ENCODE measurements at regions not wholly inside any gene's neighbourhood (a gene's known extent, or its start where the extent isn't known, plus 50 kb on each side); places are given as distances from the start of the nearest gene placed in this dataset.

DNA sequence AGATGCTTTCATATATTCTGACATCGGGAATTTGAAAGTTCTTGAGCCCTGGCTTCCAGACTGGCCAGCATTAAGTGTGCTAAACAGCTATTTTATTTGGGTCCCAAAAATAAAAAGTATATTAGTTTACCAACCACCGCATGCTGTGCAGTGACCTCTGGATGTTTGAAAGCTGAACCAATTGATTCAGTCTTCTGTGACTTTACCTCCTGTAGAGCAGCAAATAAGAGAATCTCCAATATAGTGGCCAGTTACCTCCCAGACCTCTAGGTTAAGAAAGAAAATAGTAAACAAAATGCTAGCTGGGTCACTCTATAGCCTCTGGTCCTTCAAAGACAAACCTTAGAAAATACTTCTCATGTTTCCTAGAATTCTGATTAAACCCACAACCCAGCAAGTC lies 424.6 kb upstream of the NFE2L3 start:
- Histone ChIP-seq H2AFZ (ENCODE audit: low read depth, low read length) (no peak overlapping the region), H3K79me2 (ENCODE audit: insufficient read depth, low read length) (no peaks in the 10 kb centered on the region), H4K20me1 (ENCODE audit: insufficient read depth, low read length) (no peaks in the 10 kb centered on the region), H3K4me2 (ENCODE audit: low read length) (no peak overlapping the region), H3K9ac (ENCODE audit: low read length) (no peak overlapping the region), H3K4me3 (ENCODE audit: insufficient read depth, low read depth, low read length) (no peak overlapping the region), H3K27me3 (ENCODE audit: insufficient read depth, low read length) (no peaks in the 10 kb centered on the region), H3K27ac (ENCODE audit: low read depth, low read length) (no peak overlapping the region), H3K4me1 (ENCODE audit: insufficient read depth, low read length) (no peaks in the 10 kb centered on the region), H3K9me3 (ENCODE audit: insufficient read depth, low read depth, low read length) (no peaks in the 10 kb centered on the region), H3K36me3 (ENCODE audit: insufficient read depth, low read length) (no peaks in the 10 kb centered on the region)
- Mint-ChIP-seq H3K4me1 (ENCODE audit: low read depth, unreplicated experiment) (peaks cover 20% of the 10 kb centered on the region), H3K27ac (ENCODE audit: unreplicated experiment) (no peak overlapping the region), H3K9me3 (ENCODE audit: unreplicated experiment) (peaks cover 3% of the 10 kb centered on the region), H3K36me3 (ENCODE audit: low read depth, unreplicated experiment) (no peaks in the 10 kb centered on the region), H3K27me3 (ENCODE audit: low read depth, unreplicated experiment) (no peaks in the 10 kb centered on the region), H3K4me3 (ENCODE audit: unreplicated experiment) (no peak overlapping the region)
- TF ChIP-seq, protein P1, sequence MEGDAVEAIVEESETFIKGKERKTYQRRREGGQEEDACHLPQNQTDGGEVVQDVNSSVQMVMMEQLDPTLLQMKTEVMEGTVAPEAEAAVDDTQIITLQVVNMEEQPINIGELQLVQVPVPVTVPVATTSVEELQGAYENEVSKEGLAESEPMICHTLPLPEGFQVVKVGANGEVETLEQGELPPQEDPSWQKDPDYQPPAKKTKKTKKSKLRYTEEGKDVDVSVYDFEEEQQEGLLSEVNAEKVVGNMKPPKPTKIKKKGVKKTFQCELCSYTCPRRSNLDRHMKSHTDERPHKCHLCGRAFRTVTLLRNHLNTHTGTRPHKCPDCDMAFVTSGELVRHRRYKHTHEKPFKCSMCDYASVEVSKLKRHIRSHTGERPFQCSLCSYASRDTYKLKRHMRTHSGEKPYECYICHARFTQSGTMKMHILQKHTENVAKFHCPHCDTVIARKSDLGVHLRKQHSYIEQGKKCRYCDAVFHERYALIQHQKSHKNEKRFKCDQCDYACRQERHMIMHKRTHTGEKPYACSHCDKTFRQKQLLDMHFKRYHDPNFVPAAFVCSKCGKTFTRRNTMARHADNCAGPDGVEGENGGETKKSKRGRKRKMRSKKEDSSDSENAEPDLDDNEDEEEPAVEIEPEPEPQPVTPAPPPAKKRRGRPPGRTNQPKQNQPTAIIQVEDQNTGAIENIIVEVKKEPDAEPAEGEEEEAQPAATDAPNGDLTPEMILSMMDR (IDR thresholded peaks at IDR 0.05; ENCODE audit: insufficient read depth, low read depth, low read length) = no peak
- no peak for TF ChIP-seq EZH2 (IDR thresholded peaks at IDR 0.05; ENCODE audit: insufficient read depth, low read length)
- FAIRE-seq = no peak
- DNase-seq (ENCODE audit: low read depth) = no peak

DNA sequence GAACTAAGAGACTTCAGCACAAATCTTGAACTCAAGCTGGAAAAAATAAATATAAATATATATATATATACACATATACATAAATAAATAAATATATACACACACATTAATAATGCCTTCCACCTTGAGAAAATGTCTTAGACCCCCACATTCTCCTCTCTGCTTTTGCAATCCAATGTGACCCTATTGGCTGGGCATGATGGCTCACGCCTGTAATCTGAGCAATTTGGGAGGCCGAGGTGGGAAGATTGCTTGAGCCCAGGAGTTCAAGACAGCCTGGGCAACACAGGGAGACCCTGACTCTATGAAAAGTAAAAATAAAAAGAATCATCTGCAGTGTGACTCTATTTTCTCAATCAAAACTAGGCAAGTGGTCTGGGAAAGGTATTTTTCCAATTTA lies 424.1 kb upstream of the NFE2L3 start:
- Mint-ChIP-seq H3K4me1 (ENCODE audit: low read depth, unreplicated experiment) (peaks cover 20% of the 10 kb centered on the region), H3K4me3 (ENCODE audit: unreplicated experiment) (no peak overlapping the region), H3K36me3 (ENCODE audit: low read depth, unreplicated experiment) (no peaks in the 10 kb centered on the region), H3K27me3 (ENCODE audit: low read depth, unreplicated experiment) (no peaks in the 10 kb centered on the region), H3K9me3 (ENCODE audit: unreplicated experiment) (peaks cover 3% of the 10 kb centered on the region), H3K27ac (ENCODE audit: unreplicated experiment) (no peak overlapping the region)
- H3K27ac ChIP-seq (ENCODE audit: low read depth, low read length) = no peak overlapping the region
- FAIRE-seq = no peak
- no peak overlapping the region for H3K4me2 ChIP-seq (ENCODE audit: low read length)
- H2AFZ ChIP-seq (ENCODE audit: low read depth, low read length) = no peak overlapping the region
- no peaks in the 10 kb centered on the region for H3K79me2 ChIP-seq (ENCODE audit: insufficient read depth, low read length)
- H3K9me3 ChIP-seq (ENCODE audit: insufficient read depth, low read depth, low read length) = no peaks in the 10 kb centered on the region
- H3K4me3 ChIP-seq (ENCODE audit: insufficient read depth, low read depth, low read length) = no peak overlapping the region
- TF ChIP-seq, protein P1 (IDR thresholded peaks at IDR 0.05; ENCODE audit: insufficient read depth, low read depth, low read length) = no peak
- TF ChIP-seq EZH2 (IDR thresholded peaks at IDR 0.05; ENCODE audit: insufficient read depth, low read length) = no peak
- H3K9ac ChIP-seq (ENCODE audit: low read length) = no peak overlapping the region
- DNase-seq (ENCODE audit: low read depth) = no peak
- H3K4me1 ChIP-seq (ENCODE audit: insufficient read depth, low read length) = no peaks in the 10 kb centered on the region
- no peaks in the 10 kb centered on the region for H3K36me3 ChIP-seq (ENCODE audit: insufficient read depth, low read length)
- no peaks in the 10 kb centered on the region for H4K20me1 ChIP-seq (ENCODE audit: insufficient read depth, low read length)
- no peaks in the 10 kb centered on the region for H3K27me3 ChIP-seq (ENCODE audit: insufficient read depth, low read length)

DNA sequence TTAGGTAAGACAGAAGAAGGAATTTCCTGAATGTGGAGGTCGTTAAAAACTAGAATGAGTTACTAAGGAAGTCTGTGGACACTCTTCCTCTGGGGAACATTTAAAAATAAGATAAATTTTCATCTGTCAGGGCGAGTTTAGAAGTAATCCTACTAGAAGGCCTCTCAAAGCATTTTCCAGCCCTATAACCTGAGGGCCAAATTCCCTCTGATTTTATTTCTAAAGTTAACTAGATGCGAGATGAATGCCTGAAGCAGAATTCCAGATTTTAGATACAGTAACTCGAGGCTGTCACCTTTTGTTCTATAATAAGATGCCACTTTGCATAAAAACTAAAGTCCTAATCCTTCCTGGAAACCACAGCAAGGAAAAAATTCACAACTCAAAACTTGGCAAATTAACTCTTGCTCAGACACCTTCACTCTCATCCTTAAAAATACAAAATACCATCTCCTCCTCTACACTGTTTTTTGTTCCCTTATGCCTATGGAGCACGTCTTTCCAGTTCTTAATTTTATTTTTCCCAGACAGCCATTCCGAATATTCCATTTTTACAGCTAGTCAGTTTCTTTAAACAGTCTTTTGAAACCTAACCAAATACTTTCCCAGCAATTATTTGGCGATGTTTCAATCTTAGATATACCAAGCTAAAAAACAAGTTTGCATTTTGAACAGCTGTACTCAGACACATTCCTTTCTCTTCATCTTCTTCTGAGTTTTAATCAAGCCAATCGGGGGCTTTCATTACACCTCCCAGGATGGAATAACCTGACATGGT lies 420.7 kb upstream of the NFE2L3 start:
- H3K27ac Mint-ChIP-seq (ENCODE audit: unreplicated experiment) = no peak overlapping the region
- H3K27me3 ChIP-seq (ENCODE audit: insufficient read depth, low read length) = no peaks in the 10 kb centered on the region
- no peaks in the 10 kb centered on the region for H3K36me3 ChIP-seq (ENCODE audit: insufficient read depth, low read length)
- no peak overlapping the region for H3K27ac ChIP-seq (ENCODE audit: low read depth, low read length)
- peaks cover 3% of the 10 kb centered on the region for H3K9me3 Mint-ChIP-seq (ENCODE audit: unreplicated experiment)
- no peaks in the 10 kb centered on the region for H4K20me1 ChIP-seq (ENCODE audit: insufficient read depth, low read length)
- no peak for TF ChIP-seq EZH2 (IDR thresholded peaks at IDR 0.05; ENCODE audit: insufficient read depth, low read length)
- TF ChIP-seq, protein P1 (IDR thresholded peaks at IDR 0.05; ENCODE audit: insufficient read depth, low read depth, low read length) = no peak
- no peak overlapping the region for H3K4me3 Mint-ChIP-seq (ENCODE audit: unreplicated experiment)
- no peaks in the 10 kb centered on the region for H3K79me2 ChIP-seq (ENCODE audit: insufficient read depth, low read length)
- no peaks in the 10 kb centered on the region for H3K4me1 ChIP-seq (ENCODE audit: insufficient read depth, low read length)
- DNase-seq (ENCODE audit: low read depth) = no peak
- no peaks in the 10 kb centered on the region for H3K27me3 Mint-ChIP-seq (ENCODE audit: low read depth, unreplicated experiment)
- H3K9ac ChIP-seq (ENCODE audit: low read length) = no peak overlapping the region
- no peak for FAIRE-seq
- peaks cover 22% of the 10 kb centered on the region for H3K4me1 Mint-ChIP-seq (ENCODE audit: low read depth, unreplicated experiment)
- H3K36me3 Mint-ChIP-seq (ENCODE audit: low read depth, unreplicated experiment) = no peaks in the 10 kb centered on the region
- no peak overlapping the region for H2AFZ ChIP-seq (ENCODE audit: low read depth, low read length)
- H3K4me2 ChIP-seq (ENCODE audit: low read length) = no peak overlapping the region
- H3K4me3 ChIP-seq (ENCODE audit: insufficient read depth, low read depth, low read length) = no peak overlapping the region
- no peaks in the 10 kb centered on the region for H3K9me3 ChIP-seq (ENCODE audit: insufficient read depth, low read depth, low read length)

Measured in astrocyte (in vitro differentiated cells and primary cell).